ENCODE measurements at regions not wholly inside any gene's neighbourhood (a gene's known extent, or its start where the extent isn't known, plus 50 kb on each side); places are given as distances from the start of the nearest gene placed in this dataset.

GRCh38 chr2:238580486-238580885, 153.8 kb downstream of the ASB1 start:
- H3K4me3 ChIP-seq (ENCODE audit: low read depth, low read length) = no peak overlapping the region
- DNase-seq (ENCODE audit: low read depth) = no peak
- TF ChIP-seq CTCF (IDR thresholded peaks at IDR 0.05; ENCODE audit: low read depth, low read length, missing control alignments) = no peak

DNA sequence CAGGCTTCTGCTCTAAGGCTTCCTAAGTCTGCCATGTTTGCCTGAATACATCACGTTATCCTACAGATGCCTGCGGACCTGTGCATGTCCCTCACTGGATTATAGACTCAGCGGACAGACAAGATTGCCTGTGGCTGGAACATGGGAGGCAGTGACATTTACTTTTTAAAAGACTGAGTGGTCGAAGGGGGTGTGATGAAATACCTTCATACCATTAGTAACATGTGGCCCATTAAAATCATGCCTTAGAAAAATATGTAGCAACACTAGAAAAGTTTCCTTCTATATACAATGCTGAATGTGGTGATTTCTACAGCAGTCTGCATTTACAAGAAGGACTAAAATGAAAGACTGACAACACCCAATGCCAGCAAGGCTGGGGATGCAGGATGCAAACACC, 154.4 kb downstream of the ASB1 start:
- TF ChIP-seq CTCF (IDR thresholded peaks at IDR 0.05; ENCODE audit: low read depth, low read length, missing control alignments) = no peak
- H3K4me3 ChIP-seq (ENCODE audit: low read depth, low read length) = no peak overlapping the region
- DNase-seq (ENCODE audit: low read depth) = no peak

DNA sequence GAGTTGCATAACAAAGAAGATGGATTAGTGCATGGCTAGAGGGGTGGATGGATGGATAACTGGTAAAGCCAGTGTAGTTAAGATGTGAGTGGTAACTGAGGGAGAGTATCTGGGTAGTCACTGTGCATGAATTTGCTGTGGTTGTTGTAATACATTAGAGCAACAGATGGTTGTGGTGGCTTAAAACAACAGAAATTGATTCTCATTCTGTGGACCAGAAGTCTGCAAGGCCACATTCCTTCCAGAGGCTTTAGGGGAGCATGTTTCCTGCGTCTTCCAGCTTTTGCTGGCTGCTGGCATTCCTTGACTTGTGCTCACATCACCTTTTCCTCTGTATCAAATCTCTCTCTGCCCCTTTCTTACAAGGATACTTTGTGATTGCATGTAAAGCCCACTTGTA, 155.4 kb downstream of the ASB1 start:
- no peak overlapping the region for H3K4me3 ChIP-seq (ENCODE audit: low read depth, low read length)
- DNase-seq (ENCODE audit: low read depth) = no peak
- no peak for TF ChIP-seq CTCF (IDR thresholded peaks at IDR 0.05; ENCODE audit: low read depth, low read length, missing control alignments)

- H3K4me3 ChIP-seq (ENCODE audit: low read depth, low read length) = no peak overlapping the region
- TF ChIP-seq CTCF (IDR thresholded peaks at IDR 0.05; ENCODE audit: low read depth, low read length, missing control alignments) = no peak
- no peak for DNase-seq (ENCODE audit: low read depth)
Observed at GRCh38 chr2:238584617-238585016, 157.9 kb downstream of the ASB1 start.

GRCh38 chr2:238585836-238586821, 159.4 kb downstream of the ASB1 start:
- no peak for TF ChIP-seq CTCF (IDR thresholded peaks at IDR 0.05; ENCODE audit: low read depth, low read length, missing control alignments)
- no peak for DNase-seq (ENCODE audit: low read depth)
- no peak overlapping the region for H3K4me3 ChIP-seq (ENCODE audit: low read depth, low read length)

DNA sequence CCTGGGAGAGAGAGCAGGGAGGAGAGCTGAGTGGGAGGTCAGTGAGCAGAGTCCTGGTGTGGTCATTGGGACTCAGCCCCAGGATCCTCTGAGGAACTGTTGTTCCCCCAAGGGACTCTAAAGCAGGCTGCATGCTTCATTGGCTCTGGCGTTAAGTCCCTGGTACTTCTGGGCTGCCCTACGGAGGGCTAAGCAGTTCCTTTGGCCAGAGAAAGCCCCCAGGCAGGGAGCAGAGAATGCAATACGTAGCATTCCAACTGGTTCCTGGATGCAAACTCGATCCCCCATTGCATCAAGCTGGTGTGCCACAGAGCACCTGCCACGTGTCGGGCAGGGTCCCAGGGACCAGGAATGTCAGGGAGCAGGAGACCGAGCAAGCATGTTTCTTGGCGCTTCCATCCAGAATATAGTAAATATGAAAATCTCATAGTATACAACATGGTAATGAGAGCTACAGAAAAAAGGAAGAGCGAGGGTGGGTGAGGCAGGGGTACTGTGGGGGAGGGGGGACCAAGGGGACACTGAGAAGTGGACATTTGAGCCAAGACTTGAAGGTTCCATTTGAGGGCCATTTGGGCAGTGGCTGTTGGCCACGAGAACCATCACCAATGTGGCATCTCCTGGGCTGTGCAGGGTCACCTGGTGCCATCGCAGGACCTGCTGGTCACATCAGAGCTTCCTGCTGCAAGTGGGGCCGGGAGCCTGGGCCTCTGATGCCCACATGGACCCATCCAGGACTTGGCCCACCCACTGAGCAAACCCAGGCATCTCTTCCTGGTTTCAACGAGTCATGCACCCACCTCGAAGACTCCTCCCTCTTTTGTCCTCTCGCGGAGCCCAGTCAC, 160.4 kb downstream of the ASB1 start:
- TF ChIP-seq CTCF (IDR thresholded peaks at IDR 0.05; ENCODE audit: low read depth, low read length, missing control alignments) = no peak
- DNase-seq (ENCODE audit: low read depth) = no peak
- no peak overlapping the region for H3K4me3 ChIP-seq (ENCODE audit: low read depth, low read length)
